ENCODE measurements at regions not wholly inside any gene's neighbourhood (a gene's known extent, or its start where the extent isn't known, plus 50 kb on each side); places are given as distances from the start of the nearest gene placed in this dataset.

GRCh38 chr3:174619239-174619638 lies 239.9 kb upstream of the NAALADL2 start:
- FAIRE-seq (no peak), DNase-seq (ENCODE audit: low read depth) (no peak)
- H3K4me3 ChIP-seq (ENCODE audit: low read depth, low read length) = no peak overlapping the region
- no peak for TF ChIP-seq CTCF (IDR thresholded peaks at IDR 0.05; ENCODE audit: insufficient read depth, low read length, severe bottlenecking)
- H3K27me3 ChIP-seq (ENCODE audit: control insufficient read depth, insufficient read depth, low read length) = no peaks in the 10 kb centered on the region
- H3K36me3 ChIP-seq (ENCODE audit: control insufficient read depth, insufficient read depth, low read length) = no peaks in the 10 kb centered on the region

GRCh38 chr3:174620138-174620537 lies 239.0 kb upstream of the NAALADL2 start:
- FAIRE-seq (no peak), DNase-seq (ENCODE audit: low read depth) (peak; percentile 33)
- Histone ChIP-seq H3K27me3 (ENCODE audit: control insufficient read depth, insufficient read depth, low read length) (no peaks in the 10 kb centered on the region), H3K4me3 (ENCODE audit: low read depth, low read length) (no peak overlapping the region), H3K36me3 (ENCODE audit: control insufficient read depth, insufficient read depth, low read length) (no peaks in the 10 kb centered on the region)
- TF ChIP-seq CTCF (IDR thresholded peaks at IDR 0.05; ENCODE audit: insufficient read depth, low read length, severe bottlenecking) = peak; percentile 24

- DNase-seq (ENCODE audit: low read depth) (no peak), FAIRE-seq (no peak)
- H3K27me3 ChIP-seq (ENCODE audit: control insufficient read depth, insufficient read depth, low read length) = no peaks in the 10 kb centered on the region
- H3K4me3 ChIP-seq (ENCODE audit: low read depth, low read length) = no peak overlapping the region
- no peaks in the 10 kb centered on the region for H3K36me3 ChIP-seq (ENCODE audit: control insufficient read depth, insufficient read depth, low read length)
- no peak for TF ChIP-seq CTCF (IDR thresholded peaks at IDR 0.05; ENCODE audit: insufficient read depth, low read length, severe bottlenecking)
These were observed 238.2 kb upstream of the NAALADL2 start for GRCh38 chr3:174620855-174621472.

GRCh38 chr3:174633342-174633741 lies 225.8 kb upstream of the NAALADL2 start:
- no peaks in the 10 kb centered on the region for H3K36me3 ChIP-seq (ENCODE audit: control insufficient read depth, insufficient read depth, low read length)
- no peak for FAIRE-seq
- no peak overlapping the region for H3K4me3 ChIP-seq (ENCODE audit: low read depth, low read length)
- DNase-seq (ENCODE audit: low read depth) = no peak
- H3K27me3 ChIP-seq (ENCODE audit: control insufficient read depth, insufficient read depth, low read length) = no peaks in the 10 kb centered on the region
- no peak for TF ChIP-seq CTCF (IDR thresholded peaks at IDR 0.05; ENCODE audit: insufficient read depth, low read length, severe bottlenecking)

- H3K36me3 ChIP-seq (ENCODE audit: control insufficient read depth, insufficient read depth, low read length) = no peaks in the 10 kb centered on the region
- H3K27me3 ChIP-seq (ENCODE audit: control insufficient read depth, insufficient read depth, low read length) = no peaks in the 10 kb centered on the region
- DNase-seq (ENCODE audit: low read depth) (no peak), FAIRE-seq (no peak)
- no peak for TF ChIP-seq CTCF (IDR thresholded peaks at IDR 0.05; ENCODE audit: insufficient read depth, low read length, severe bottlenecking)
- no peak overlapping the region for H3K4me3 ChIP-seq (ENCODE audit: low read depth, low read length)
These were observed 222.7 kb upstream of the NAALADL2 start for GRCh38 chr3:174636451-174636850.

- TF ChIP-seq CTCF (IDR thresholded peaks at IDR 0.05; ENCODE audit: insufficient read depth, low read length, severe bottlenecking) = no peak
- Histone ChIP-seq H3K36me3 (ENCODE audit: control insufficient read depth, insufficient read depth, low read length) (no peaks in the 10 kb centered on the region), H3K27me3 (ENCODE audit: control insufficient read depth, insufficient read depth, low read length) (no peaks in the 10 kb centered on the region), H3K4me3 (ENCODE audit: low read depth, low read length) (no peak overlapping the region)
- no peak for DNase-seq (ENCODE audit: low read depth)
- no peak for FAIRE-seq
These were observed 219.7 kb upstream of the NAALADL2 start for GRCh38 chr3:174639406-174639805.

All from bronchial epithelial cell (primary cell).